ENCODE measurements at regions not wholly inside any gene's neighbourhood (a gene's known extent, or its start where the extent isn't known, plus 50 kb on each side); places are given as distances from the start of the nearest gene placed in this dataset.

DNA sequence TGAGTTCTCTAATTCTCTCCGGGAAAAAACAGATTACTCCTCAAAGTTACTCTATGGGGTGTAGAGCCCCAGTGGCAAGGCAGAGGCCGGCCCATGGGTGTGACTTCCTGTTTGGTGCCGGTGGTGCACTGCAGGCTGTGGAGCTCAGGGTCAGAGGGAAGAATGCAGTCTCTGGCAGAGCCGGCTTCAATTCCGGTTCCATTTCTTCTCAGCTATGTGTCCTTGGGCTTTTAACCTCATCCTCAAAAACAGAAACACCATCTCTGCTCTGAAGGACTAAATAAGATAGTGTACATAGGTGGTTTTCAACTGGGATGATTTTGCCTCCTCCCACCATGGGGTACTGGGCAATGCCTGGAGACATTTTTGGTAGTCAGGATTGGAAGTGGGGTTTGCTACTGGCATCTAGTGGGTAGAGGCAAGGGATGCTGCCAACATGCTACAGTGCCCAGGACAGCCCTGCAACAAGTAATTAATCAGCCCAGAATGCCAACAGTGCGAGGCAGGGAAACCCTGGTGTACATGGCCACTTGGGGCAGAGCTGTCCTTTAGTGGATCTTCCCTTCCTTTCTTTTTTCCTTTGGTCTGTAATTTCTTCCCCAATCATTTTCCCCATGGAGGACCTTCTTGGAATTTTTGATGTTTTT lies 81.2 kb downstream of the INSIG2 start:
- DNase-seq: no peak
- TF ChIP-seq GATA1 (IDR thresholded peaks at IDR 0.05; ENCODE audit: low read depth, low read length) (no peak), POLR2A (IDR thresholded peaks at IDR 0.05; ENCODE audit: low read length) (no peak)

DNA sequence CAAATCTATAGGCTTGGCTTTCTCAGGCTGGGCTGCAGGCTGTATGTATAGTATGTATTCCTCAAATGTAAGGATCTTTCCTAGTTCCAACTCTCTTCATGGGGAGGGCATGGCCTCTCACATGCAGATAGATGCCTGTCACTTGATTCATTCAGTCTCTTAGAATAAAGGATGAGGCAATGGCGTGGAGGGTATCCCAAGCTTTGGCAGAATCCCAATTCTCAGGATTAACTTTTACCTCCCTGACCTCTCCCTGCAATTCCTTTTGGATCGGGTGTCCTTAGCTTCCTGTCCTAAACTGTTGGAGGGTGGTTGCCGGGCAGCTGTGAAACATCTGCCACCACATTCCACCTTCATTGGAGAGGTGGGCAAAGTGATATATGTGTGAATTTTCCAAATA lies 80.3 kb downstream of the INSIG2 start:
- DNase-seq: no peak
- TF ChIP-seq POLR2A (IDR thresholded peaks at IDR 0.05; ENCODE audit: low read length) (no peak), GATA1 (IDR thresholded peaks at IDR 0.05; ENCODE audit: low read depth, low read length) (no peak)

DNA sequence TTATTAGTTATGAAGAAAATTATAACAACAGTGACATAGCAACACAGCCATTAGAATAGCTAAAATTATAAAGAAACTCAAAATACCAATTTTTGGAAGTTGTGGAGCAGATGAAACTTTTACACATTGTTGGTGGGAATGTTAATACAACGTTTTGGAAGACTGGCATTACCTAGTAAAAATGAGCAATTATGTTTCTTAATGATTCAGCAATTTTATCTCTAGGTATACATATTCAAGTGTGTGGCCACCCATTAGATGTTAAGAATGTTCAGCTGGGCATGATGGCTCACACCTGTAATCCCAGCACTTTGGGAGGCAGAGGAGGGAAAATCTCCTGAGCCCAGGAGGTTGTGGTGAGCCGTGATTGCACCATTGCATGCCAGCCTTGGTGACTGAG lies 78.8 kb downstream of the INSIG2 start:
- no peak for TF ChIP-seq POLR2A (IDR thresholded peaks at IDR 0.05; ENCODE audit: low read length)
- no peak for TF ChIP-seq GATA1 (IDR thresholded peaks at IDR 0.05; ENCODE audit: low read depth, low read length)
- no peak for DNase-seq

DNA sequence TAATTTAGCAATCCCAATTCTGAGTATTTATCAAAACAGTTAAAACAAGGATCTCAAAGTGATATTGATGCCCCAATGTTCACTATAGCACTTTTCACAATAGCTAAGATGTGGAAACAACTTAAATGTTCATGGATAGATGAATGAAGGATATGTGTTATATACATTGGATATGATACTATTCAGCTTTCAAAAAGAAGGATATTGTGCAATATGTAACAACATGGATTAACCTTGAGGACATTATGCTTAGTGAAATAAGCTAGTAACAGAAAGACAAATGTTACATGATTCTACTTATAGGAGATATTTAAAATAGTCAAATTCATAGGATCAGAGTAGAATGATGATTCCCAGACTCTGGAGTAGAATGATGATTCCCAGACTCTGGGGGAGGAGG lies 78.0 kb downstream of the INSIG2 start:
- no peak for DNase-seq
- TF ChIP-seq GATA1 (IDR thresholded peaks at IDR 0.05; ENCODE audit: low read depth, low read length) (no peak), POLR2A (IDR thresholded peaks at IDR 0.05; ENCODE audit: low read length) (no peak)

DNA sequence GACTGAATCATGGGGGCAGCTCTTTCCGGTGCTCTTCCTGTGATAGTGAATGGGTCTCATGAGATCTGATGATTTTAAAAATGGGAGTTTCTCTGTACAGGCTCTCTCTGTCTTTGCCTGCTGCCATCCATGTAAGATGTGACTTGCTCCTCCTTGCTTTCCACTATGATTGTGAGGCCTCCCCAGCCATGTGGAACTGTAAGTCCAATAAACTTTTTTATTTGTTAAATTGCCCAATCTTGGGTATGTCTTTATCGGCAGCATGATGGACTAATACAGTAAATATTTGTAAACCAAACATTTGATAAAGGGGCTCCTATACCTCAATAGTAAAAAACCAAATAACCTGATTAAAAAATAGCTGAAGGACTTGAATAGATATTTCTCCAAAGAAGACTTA lies 77.3 kb downstream of the INSIG2 start:
- no peak for DNase-seq
- TF ChIP-seq POLR2A (IDR thresholded peaks at IDR 0.05; ENCODE audit: low read length): no peak
- TF ChIP-seq GATA1 (IDR thresholded peaks at IDR 0.05; ENCODE audit: low read depth, low read length): no peak
